HCT116 (cell line): ENCODE measurements at regions not wholly inside any gene's neighbourhood (a gene's known extent, or its start where the extent isn't known, plus 50 kb on each side); places are given as distances from the start of the nearest gene placed in this dataset.

Source experiments
- ATAC-seq: fragments of 200-7000 bp; cut with Tn5 transposase; 2 replicates; pipeline ENCODE4 v1.9.1; 2020; ENCODE audit warnings: mild to moderate bottlenecking, moderate library complexity
- BruUV-seq: library from RNA; stranded (reverse); fragments of 400-500 nt; replicated peaks from 2 replicates; lab custom pipeline; 2021; lab: Mats Ljungman, UMichigan
- CTCF ChIA-PET: fragments of 300-600 bp; sonication (Branson Sonifier 250); formaldehyde crosslinking; loops from one replicate; lab custom pipeline; 2021; ENCODE audit warnings: antibody characterized with exemption; lab: Charles Lee
- POLR2A ChIA-PET: fragments of 300-600, 350-600 bp; sonication (Branson Sonifier 250); formaldehyde crosslinking; loops from one replicate; lab custom pipeline; 2021; ENCODE audit warnings: antibody characterized with exemption; lab: Charles Lee
- RAD21 ChIA-PET, 2 experiments: fragments of 300-600 bp; sonication (Branson Sonifier 250); formaldehyde crosslinking; loops; one replicate each; lab custom pipeline; 2023; ENCODE audit warnings: low total read pairs in 2 of 2; ENCODE audit not compliant: uncharacterized antibody in 2 of 2, unreplicated experiment in 2 of 2, low non-redundant PET in 1 of 2; lab: Charles Lee
- DNase-seq: peaks from one replicate; pipeline ENCODE4 v3.0.0-alpha.2; 2010; ENCODE audit warnings: low read depth, low spot score
- H2AFZ ChIP-seq: fragments of 200-600 bp; shearing (Covaris generic), sonication (generic); 2 replicates; pipeline ENCODE4 v1.6.1; 2017; ENCODE audit warnings: low read depth, mixed run types, mixed read lengths, antibody characterized with exemption, low read length; ENCODE audit not compliant: poor library complexity, severe bottlenecking
- H3K27ac ChIP-seq: 2 replicates; pipeline ENCODE4 v1.5.1; 2012; ENCODE audit warnings: low read depth, low read length
- H3K27me3 ChIP-seq: fragments of 200-600 bp; sonication (generic); 2 replicates; pipeline ENCODE4 v1.6.1; 2016; ENCODE audit warnings: mixed run types, low read length, mixed read lengths; ENCODE audit not compliant: insufficient read depth
- H3K36me3 ChIP-seq, 2 experiments: fragments of 200-500 bp in 1 of 2; fragments of 200-600 bp in 1 of 2; sonication (Bioruptor generic) in 1 of 2; sonication (generic) in 1 of 2; 2 replicates each; pipeline versions ENCODE4 v1.5.1 to v1.6.1; 2014 to 2016; ENCODE audit warnings: low read length in 2 of 2, inconsistent platforms in 1 of 2, mixed read lengths in 1 of 2, mixed run types in 1 of 2; ENCODE audit not compliant: insufficient read depth in 2 of 2, control insufficient read depth in 1 of 2
- H3K4me1 ChIP-seq, 2 experiments: fragments of 200-600 bp in 1 of 2; sonication (generic) in 1 of 2; 2 replicates each; pipeline versions ENCODE4 v1.5.1 to v1.6.1; 2012 to 2017; ENCODE audit warnings: low read length in 2 of 2, inconsistent platforms in 1 of 2, mild to moderate bottlenecking in 1 of 2, mixed read lengths in 1 of 2, mixed run types in 1 of 2, moderate library complexity in 1 of 2; ENCODE audit not compliant: insufficient read depth in 2 of 2, control insufficient read depth in 1 of 2
- H3K4me2 ChIP-seq: fragments of 200-600 bp; sonication (generic); 2 replicates; pipeline ENCODE4 v1.6.1; 2017; ENCODE audit warnings: mixed run types, low read length, mixed read lengths
- H3K4me3 ChIP-seq, 2 experiments: fragments of 200-600 bp in 1 of 2; sonication (generic) in 1 of 2; replicated peaks in 1 of 2; 2 replicates each; pipeline ENCODE4 v1.5.1; 2011 to 2016; ENCODE audit warnings: low read length in 2 of 2, control low read depth in 1 of 2, low read depth in 1 of 2, mild to moderate bottlenecking in 1 of 2, mixed read lengths in 1 of 2, mixed run types in 1 of 2
- H3K79me2 ChIP-seq: fragments of 200-600 bp; sonication (generic); 2 replicates; pipeline ENCODE4 v1.6.1; 2017; ENCODE audit warnings: mild to moderate bottlenecking, mixed run types, low read length, moderate library complexity, mixed read lengths; ENCODE audit not compliant: insufficient read depth
- H3K9ac ChIP-seq: fragments of 200-600 bp; sonication (generic); 2 replicates; pipeline ENCODE4 v1.6.1; 2016; ENCODE audit warnings: low read length, mixed read lengths
- H3K9me2 ChIP-seq: fragments of 200-600 bp; sonication (generic), shearing (Covaris generic); 2 replicates; pipeline ENCODE4 v1.6.1; 2017; ENCODE audit warnings: mixed run types, mild to moderate bottlenecking, moderate library complexity; ENCODE audit not compliant: insufficient read depth
- H3K9me3 ChIP-seq, 2 experiments: fragments of 200-500 bp in 1 of 2; fragments of 200-600 bp in 1 of 2; sonication (Bioruptor generic) in 1 of 2; sonication (generic) in 1 of 2; 2 replicates each; pipeline ENCODE4 v1.6.1; 2014 to 2017; ENCODE audit warnings: low read length in 2 of 2, mixed read lengths in 2 of 2, inconsistent platforms in 1 of 2, low read depth in 1 of 2, mild to moderate bottlenecking in 1 of 2, mixed run types in 1 of 2, moderate library complexity in 1 of 2; ENCODE audit not compliant: control insufficient read depth in 1 of 2, insufficient read depth in 1 of 2
- H4K20me1 ChIP-seq: fragments of 200-600 bp; sonication (generic), shearing (Covaris generic); 2 replicates; pipeline ENCODE4 v1.6.1; 2017; ENCODE audit warnings: mixed run types, mild to moderate bottlenecking, moderate library complexity; ENCODE audit not compliant: insufficient read depth
- CBX3 ChIP-seq: IDR thresholded peaks from 2 replicates; pipeline ENCODE4 v1.6.1; 2012; ENCODE audit warnings: low read depth
- CEBPB ChIP-seq: IDR thresholded peaks from 2 replicates; pipeline ENCODE4 v1.6.1; 2012; ENCODE audit warnings: low read depth
- CTCF ChIP-seq, 3 experiments: fragments of 200-600 bp in 1 of 3; sonication (generic) in 1 of 3; IDR thresholded peaks in 2 of 3; conservative IDR thresholded peaks in 1 of 3; 2 replicates each; pipeline ENCODE4 v1.5.1; 2012 to 2017; ENCODE audit warnings: low read depth in 2 of 3, low read length in 2 of 3, antibody characterized with exemption in 1 of 3, borderline replicate concordance in 1 of 3, control low read depth in 1 of 3, mild to moderate bottlenecking in 1 of 3, mixed read lengths in 1 of 3, mixed run types in 1 of 3, moderate library complexity in 1 of 3; ENCODE audit not compliant: insufficient read depth in 1 of 3
- EGR1 ChIP-seq: IDR thresholded peaks from 2 replicates; pipeline ENCODE4 v1.6.1; 2012; ENCODE audit warnings: low read depth
- EZH2 ChIP-seq: fragments of 200-600 bp; sonication (generic); IDR thresholded peaks from 2 replicates; pipeline ENCODE4 v1.6.1; 2017; ENCODE audit warnings: antibody characterized with exemption, mixed run types
- FOSL1 ChIP-seq: IDR thresholded peaks from 2 replicates; pipeline ENCODE4 v1.6.1; 2012; ENCODE audit warnings: low read depth
- JUND ChIP-seq: IDR thresholded peaks from 2 replicates; pipeline ENCODE4 v1.6.1; 2012
- MAX ChIP-seq: IDR thresholded peaks from 2 replicates; pipeline ENCODE4 v1.6.1; 2012
- POLR2AphosphoS5 ChIP-seq: IDR thresholded peaks from 2 replicates; pipeline ENCODE4 v1.6.1; 2011; ENCODE audit warnings: mild to moderate bottlenecking, low read depth, low read length, moderate library complexity
- RAD21 ChIP-seq: IDR thresholded peaks from 2 replicates; pipeline ENCODE4 v1.6.1; 2012; ENCODE audit warnings: low read depth, mild to moderate bottlenecking
- SIN3A ChIP-seq: IDR thresholded peaks from 2 replicates; pipeline ENCODE4 v1.6.1; 2012; ENCODE audit warnings: low read depth
- SP1 ChIP-seq: IDR thresholded peaks from 2 replicates; pipeline ENCODE4 v1.6.1; 2012; ENCODE audit warnings: low read depth
- YY1 ChIP-seq: IDR thresholded peaks from 2 replicates; pipeline ENCODE4 v1.6.1; 2011; ENCODE audit warnings: low read length, low read depth, moderate library complexity, mild to moderate bottlenecking; ENCODE audit not compliant: insufficient replicate concordance; ENCODE audit errors: extremely low read depth
- ZFX ChIP-seq: fragments of 450-650 bp; IDR thresholded peaks from 2 replicates; pipeline ENCODE4 v1.6.1; 2017
- ZNF274 ChIP-seq: fragments of 200-500 bp; sonication (Bioruptor generic); IDR thresholded peaks from 2 replicates; pipeline ENCODE4 v1.6.1; 2014; ENCODE audit warnings: mild to moderate bottlenecking, low read depth, low read length, inconsistent platforms
- intact Hi-C: fragments of 100-400 bp; cut with micrococcal nuclease; formaldehyde crosslinking; loops from 2 replicates; pipeline ENCODE4 v1.10.0; 2022

GRCh38 chr4:124155239-124155638, 557.3 kb downstream of the ANKRD50 start:
- Histone ChIP-seq H3K4me2 (no peak overlapping the region), H3K9me3 (no peaks in the 10 kb centered on the region), H3K27ac (no peak overlapping the region), H3K79me2 (no peaks in the 10 kb centered on the region), H3K9ac (no peak overlapping the region), H3K4me1 (no peaks in the 10 kb centered on the region), H4K20me1 (no peaks in the 10 kb centered on the region), H3K27me3 (no peaks in the 10 kb centered on the region), H3K9me2 (no peaks in the 10 kb centered on the region), H3K36me3 (no peaks in the 10 kb centered on the region), H2AFZ (no peak overlapping the region), H3K4me3 (no peak overlapping the region)
- BruUV-seq = no TSS peak
- intact Hi-C loops = no loop called here
- CTCF ChIA-PET = no interaction called here
- ATAC-seq = no peak
- RAD21 ChIA-PET = no interaction called here
- TF ChIP-seq FOSL1 = no peak
- no peak for TF ChIP-seq CTCF (IDR thresholded peaks at IDR 0.05 in 2 of 3, conservative IDR thresholded peaks at IDR 0.05 in 1 of 3; ENCODE audit: borderline replicate concordance in 1 of 3, insufficient read depth in 1 of 3, low read depth in 2 of 3, low read length in 2 of 3)
- no peak for TF ChIP-seq ZNF274
- no peak for TF ChIP-seq MAX
- TF ChIP-seq YY1 = no peak
- TF ChIP-seq ZFX = no peak
- no peak for TF ChIP-seq CEBPB
- no peak for TF ChIP-seq POLR2AphosphoS5
- TF ChIP-seq SIN3A = no peak
- no peak for TF ChIP-seq RAD21
- no peak for TF ChIP-seq EZH2
- no peak for TF ChIP-seq CBX3
- TF ChIP-seq SP1 = no peak
- TF ChIP-seq JUND = no peak
- no peak for TF ChIP-seq EGR1
- no peak for DNase-seq
- POLR2A ChIA-PET = no interaction called here
